Neuron (in vitro differentiated cells): ENCODE measurements at regions not wholly inside any gene's neighbourhood (a gene's known extent, or its start where the extent isn't known, plus 50 kb on each side); places are given as distances from the start of the nearest gene placed in this dataset.

Experiments
- H2AFZ ChIP-seq: one replicate; pipeline ENCODE4 v1.6.1; 2013; ENCODE audit warnings: low read depth, mild to moderate bottlenecking, inconsistent platforms, low read length, moderate library complexity
- H3K27me3 ChIP-seq: one replicate; pipeline ENCODE4 v1.6.1; 2013; ENCODE audit warnings: low read length; ENCODE audit not compliant: insufficient read depth
- H3K36me3 ChIP-seq: one replicate; pipeline ENCODE4 v1.6.1; 2013; ENCODE audit warnings: low read length; ENCODE audit not compliant: insufficient read depth
- H3K4me1 ChIP-seq: one replicate; pipeline ENCODE4 v1.6.1; 2013; ENCODE audit warnings: low read length; ENCODE audit not compliant: insufficient read depth
- H3K4me3 ChIP-seq: 2 replicates; pipeline ENCODE4 v1.5.1; 2013; ENCODE audit warnings: mild to moderate bottlenecking, low read length, moderate library complexity
- H3K9me3 ChIP-seq: one replicate; pipeline ENCODE4 v1.6.1; 2013; ENCODE audit warnings: low read length

- Histone ChIP-seq H3K4me3 (no peak overlapping the region), H3K4me1 (peaks cover 7% of the 10 kb centered on the region), H3K9me3 (no peaks in the 10 kb centered on the region), H3K36me3 (no peaks in the 10 kb centered on the region), H2AFZ (no peak overlapping the region), H3K27me3 (no peaks in the 10 kb centered on the region)
Observed at GRCh38 chr16:47778106-47778801, 317.1 kb downstream of the PHKB start.

GRCh38 chr16:47777220-47777619 is 316.1 kb downstream of the PHKB start:
- Histone ChIP-seq H3K27me3 (no peaks in the 10 kb centered on the region), H3K4me1 (peaks cover 7% of the 10 kb centered on the region), H3K4me3 (no peak overlapping the region), H3K36me3 (no peaks in the 10 kb centered on the region), H2AFZ (no peak overlapping the region), H3K9me3 (no peaks in the 10 kb centered on the region)

GRCh38 chr16:47774661-47775060 is 313.5 kb downstream of the PHKB start:
- H3K27me3 ChIP-seq: no peaks in the 10 kb centered on the region
- no peak overlapping the region for H3K4me3 ChIP-seq
- peaks cover 7% of the 10 kb centered on the region for H3K4me1 ChIP-seq
- no peaks in the 10 kb centered on the region for H3K9me3 ChIP-seq
- H2AFZ ChIP-seq: no peak overlapping the region
- H3K36me3 ChIP-seq: no peaks in the 10 kb centered on the region

- no peaks in the 10 kb centered on the region for H3K36me3 ChIP-seq
- no peaks in the 10 kb centered on the region for H3K27me3 ChIP-seq
- H3K4me3 ChIP-seq: no peak overlapping the region
- H3K9me3 ChIP-seq: no peaks in the 10 kb centered on the region
- H3K4me1 ChIP-seq: peaks cover 6% of the 10 kb centered on the region
- H2AFZ ChIP-seq: no peak overlapping the region
Observed at GRCh38 chr16:47753659-47754058, 292.5 kb downstream of the PHKB start.
